GM21529 (cell line): ENCODE measurements at regions not wholly inside any gene's neighbourhood (a gene's known extent, or its start where the extent isn't known, plus 50 kb on each side); places are given as distances from the start of the nearest gene placed in this dataset.

Experiments used
- ATAC-seq: cut with Tn5 transposase; IDR thresholded peaks from one replicate; pipeline ENCODE4 v1.9.1; 2021; ENCODE audit not compliant: unreplicated experiment

DNA sequence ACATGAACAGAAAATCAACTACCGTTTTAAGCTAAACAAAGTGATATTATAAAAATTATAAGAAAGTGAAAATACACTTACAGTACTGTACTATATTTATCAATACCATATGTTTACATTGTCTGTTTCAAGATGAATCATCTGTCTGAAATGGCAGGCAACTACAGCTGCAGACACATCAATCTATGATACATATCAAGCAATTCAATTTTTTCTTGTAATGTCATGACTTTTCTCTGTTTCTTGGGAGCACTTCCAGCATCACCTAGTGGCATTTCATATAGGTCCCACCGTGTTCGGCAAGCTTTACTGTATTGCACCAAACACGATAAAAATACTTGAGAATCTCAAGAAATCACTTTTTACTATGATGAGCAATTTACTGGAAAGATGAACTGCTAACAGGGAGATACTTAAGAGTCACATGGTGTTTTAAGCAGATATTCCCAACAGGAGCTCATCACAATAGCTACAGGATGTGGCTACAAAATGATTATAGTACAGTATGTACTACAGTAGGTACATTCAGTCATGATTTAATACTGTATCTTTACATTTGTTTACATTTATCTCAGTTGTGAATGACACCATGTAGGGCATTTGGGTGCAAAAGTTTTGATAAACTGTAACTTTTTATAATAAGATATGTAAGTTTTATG is 207.4 kb downstream of the ADAM29 start:
- no peak for ATAC-seq

GRCh38 chr4:175127314-175127713 is 209.2 kb downstream of the ADAM29 start:
- ATAC-seq, result no peak

DNA sequence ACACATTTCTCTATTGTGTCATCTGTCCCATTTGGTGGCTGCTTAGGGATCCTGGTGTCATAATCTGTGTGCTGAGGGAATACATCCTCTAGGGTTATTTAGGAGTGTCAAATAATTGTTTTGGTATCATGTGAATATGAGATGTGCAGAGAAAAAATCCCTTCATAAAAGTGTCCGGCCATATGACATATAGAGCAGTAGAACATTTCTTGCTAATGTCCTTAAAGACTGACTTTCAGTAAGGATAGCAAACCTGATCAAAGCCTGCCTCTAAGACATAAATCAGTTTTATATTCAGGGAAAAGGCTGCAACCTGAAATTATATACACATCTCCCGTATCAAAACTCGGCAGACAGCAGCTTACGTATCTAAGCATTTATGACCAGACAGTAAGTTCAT is 211.6 kb downstream of the ADAM29 start:
- ATAC-seq, result no peak

DNA sequence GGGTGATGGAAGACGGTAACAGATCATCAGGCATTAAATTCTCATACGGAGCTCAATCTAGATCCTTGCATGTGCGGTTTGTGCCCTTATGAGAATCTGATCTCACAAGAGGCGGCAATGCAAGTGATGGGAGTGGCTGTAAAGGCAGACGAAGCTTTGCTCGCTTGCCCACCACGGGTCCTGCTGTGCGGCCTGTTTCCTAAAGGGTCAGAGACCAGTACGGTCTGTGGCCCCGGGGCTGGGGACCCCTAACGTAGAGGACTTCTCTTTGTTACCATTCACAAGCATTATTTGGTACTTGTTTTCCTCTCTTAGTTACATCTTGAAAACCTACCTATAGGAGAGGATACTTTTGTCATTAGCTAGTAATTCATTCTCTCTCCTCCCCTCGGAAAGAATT is 221.0 kb downstream of the ADAM29 start:
- ATAC-seq, result no peak

- no peak for ATAC-seq
These were observed 225.0 kb downstream of the ADAM29 start for GRCh38 chr4:175143116-175143515.

GRCh38 chr4:175146799-175147198 is 228.6 kb downstream of the ADAM29 start:
- no peak for ATAC-seq

- no peak for ATAC-seq
These were observed 229.1 kb downstream of the ADAM29 start for GRCh38 chr4:175147233-175147632.

DNA sequence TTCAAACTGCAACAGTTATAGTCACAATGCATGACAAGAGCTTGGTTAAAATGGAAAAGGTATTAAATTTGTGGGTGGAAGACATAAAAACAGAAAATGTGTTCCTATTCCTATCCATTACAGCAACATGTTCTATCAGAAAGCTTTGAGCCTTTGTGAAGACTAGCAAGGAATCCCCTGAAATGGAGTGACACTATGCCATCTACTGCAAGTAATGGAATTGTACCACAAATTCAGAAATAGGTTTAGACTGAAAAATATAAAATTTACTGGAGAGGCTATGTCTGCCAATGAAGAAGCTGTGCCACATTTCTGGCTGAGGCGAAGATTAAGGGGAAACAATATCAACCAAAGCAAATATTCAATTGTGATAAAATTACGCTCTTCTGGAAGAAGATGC is 247.9 kb downstream of the ADAM29 start:
- no peak for ATAC-seq

DNA sequence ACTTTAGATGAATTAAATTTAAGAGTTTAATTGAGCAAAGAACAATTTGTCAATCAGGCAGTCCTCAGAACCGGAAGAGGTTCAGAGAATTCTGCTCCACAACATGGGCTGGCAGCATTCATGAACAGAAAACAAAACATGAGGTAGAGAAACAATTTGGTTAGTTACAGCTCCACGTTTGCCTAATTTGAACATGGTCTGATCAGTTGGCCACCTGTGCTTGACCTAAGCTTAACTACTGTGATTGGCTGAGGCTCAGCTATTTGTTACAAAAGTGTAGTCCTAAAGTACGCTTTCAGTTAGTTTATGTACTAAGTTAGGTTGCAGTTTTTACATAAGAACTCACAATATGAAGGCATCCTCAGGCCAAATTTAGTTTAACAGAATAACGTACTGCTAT is 258.6 kb downstream of the ADAM29 start:
- no peak for ATAC-seq

GRCh38 chr4:175190654-175191053 is 272.5 kb downstream of the ADAM29 start:
- ATAC-seq, result no peak

- ATAC-seq, result no peak
These were observed 279.9 kb downstream of the ADAM29 start for GRCh38 chr4:175198056-175198455.

DNA sequence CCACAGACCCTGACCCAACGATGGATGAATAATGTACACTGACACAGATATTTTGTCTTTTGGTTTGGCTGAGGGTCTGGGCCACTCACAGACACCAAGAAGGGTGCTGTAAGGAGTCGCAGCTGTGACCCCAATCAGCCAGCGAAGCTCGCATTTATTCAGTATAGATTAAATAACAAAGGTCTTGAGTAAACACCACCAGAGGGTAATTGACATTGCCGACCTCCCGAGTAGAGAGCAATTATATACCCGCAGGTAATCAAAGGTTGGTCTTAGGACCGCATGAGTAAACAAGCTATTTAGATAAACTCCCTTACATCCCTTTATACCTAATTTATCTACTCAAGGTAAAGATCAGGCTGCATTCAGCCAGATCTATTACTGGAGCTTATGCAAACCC is 297.1 kb downstream of the ADAM29 start:
- no peak for ATAC-seq

- no peak for ATAC-seq
These were observed 297.5 kb downstream of the ADAM29 start for GRCh38 chr4:175215657-175216056.

DNA sequence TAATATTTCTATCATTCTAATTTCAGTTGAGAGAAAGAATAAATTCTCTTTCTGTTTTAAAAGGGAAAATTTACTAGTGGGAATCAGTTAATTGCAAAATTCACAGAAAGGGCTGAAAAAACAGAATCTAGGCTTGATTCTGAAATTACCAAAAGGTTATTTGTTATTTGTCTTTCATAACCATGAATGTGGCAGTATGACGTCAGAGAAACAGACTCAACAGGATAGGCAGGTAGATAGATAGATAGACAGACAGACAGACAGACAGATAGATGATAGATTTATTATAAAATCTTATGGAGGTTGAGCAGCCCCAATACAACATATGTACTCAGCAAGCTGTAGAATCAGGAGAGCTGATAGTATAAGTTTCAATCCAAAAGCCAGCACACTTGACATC is 311.0 kb downstream of the ADAM29 start:
- no peak for ATAC-seq

- ATAC-seq, result no peak
These were observed 316.0 kb downstream of the ADAM29 start for GRCh38 chr4:175234162-175234561.

GRCh38 chr4:175238827-175239517 is 320.8 kb downstream of the ADAM29 start:
- ATAC-seq, result no peak

GRCh38 chr4:175246941-175247340 is 328.8 kb downstream of the ADAM29 start:
- no peak for ATAC-seq

DNA sequence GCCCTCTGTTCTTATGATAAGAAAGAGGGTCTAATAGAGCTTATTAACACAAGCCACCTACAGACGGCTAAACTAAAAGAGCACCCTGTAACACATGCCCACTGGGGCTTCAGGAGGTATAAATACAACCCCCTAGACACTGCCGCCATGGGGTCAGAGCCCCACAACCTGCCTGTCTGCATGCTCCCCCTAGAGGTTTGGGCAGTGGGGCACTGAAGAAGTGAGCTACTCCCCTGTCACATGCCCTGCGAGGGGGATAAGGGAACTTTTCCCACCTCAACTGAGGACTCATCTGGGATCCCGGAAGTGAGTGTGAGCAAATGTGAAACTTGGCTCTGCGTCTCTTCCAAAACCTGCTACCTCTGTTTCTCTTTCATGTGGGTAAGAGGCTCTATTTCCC is 334.5 kb downstream of the ADAM29 start:
- ATAC-seq, result no peak

- no peak for ATAC-seq
These were observed 335.2 kb downstream of the ADAM29 start for GRCh38 chr4:175253184-175253902.

- ATAC-seq, result no peak
These were observed 345.4 kb downstream of the ADAM29 start for GRCh38 chr4:175263537-175263936.

DNA sequence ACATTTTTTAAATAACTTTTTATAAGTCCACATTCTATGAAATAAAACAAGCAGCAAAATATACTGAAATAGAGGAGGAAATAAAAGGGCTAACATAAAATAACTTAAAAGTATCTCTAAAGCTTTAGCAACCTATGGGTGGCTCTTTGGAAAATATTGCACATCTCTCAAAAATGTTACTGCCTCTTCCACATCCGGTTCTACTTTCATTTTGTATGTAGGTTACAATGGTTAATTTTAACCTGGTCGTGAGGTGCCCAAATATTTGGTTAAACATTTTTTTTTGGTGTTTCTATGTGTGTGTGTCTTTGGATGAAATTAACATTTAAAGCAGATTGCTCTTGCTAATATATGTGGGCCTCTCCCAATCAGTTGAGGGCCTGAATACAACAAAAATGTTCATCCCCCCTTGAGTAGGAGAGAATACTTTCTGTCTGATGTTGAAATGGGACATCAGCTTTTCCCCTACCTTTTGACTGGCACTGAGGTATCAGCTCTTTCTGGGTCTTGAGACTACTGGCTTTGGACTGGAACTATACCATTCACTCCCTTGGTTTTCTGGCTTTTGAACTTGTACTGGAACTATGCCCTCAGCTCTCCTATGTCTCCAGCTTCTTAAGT is 353.0 kb downstream of the ADAM29 start:
- ATAC-seq, result no peak
